LNCaP clone FGC (cell line): ENCODE measurements at regions not wholly inside any gene's neighbourhood (a gene's known extent, or its start where the extent isn't known, plus 50 kb on each side); places are given as distances from the start of the nearest gene placed in this dataset.

Experiments used
- DNase-seq: peaks from one replicate; pipeline ENCODE4 v3.0.0-alpha.2; 2011; ENCODE audit warnings: low read depth
- H3K4me3 ChIP-seq: 2 replicates; pipeline ENCODE4 v1.5.1; 2011; ENCODE audit warnings: mild to moderate bottlenecking, low read depth, low read length, control low read depth
- TF ChIP-seq, protein P1 (sequence below): IDR thresholded peaks from 2 replicates; pipeline ENCODE4 v1.5.1; 2012; ENCODE audit warnings: mild to moderate bottlenecking; ENCODE audit not compliant: control insufficient read depth, insufficient read depth; ENCODE audit errors: extremely low read depth

DNA sequence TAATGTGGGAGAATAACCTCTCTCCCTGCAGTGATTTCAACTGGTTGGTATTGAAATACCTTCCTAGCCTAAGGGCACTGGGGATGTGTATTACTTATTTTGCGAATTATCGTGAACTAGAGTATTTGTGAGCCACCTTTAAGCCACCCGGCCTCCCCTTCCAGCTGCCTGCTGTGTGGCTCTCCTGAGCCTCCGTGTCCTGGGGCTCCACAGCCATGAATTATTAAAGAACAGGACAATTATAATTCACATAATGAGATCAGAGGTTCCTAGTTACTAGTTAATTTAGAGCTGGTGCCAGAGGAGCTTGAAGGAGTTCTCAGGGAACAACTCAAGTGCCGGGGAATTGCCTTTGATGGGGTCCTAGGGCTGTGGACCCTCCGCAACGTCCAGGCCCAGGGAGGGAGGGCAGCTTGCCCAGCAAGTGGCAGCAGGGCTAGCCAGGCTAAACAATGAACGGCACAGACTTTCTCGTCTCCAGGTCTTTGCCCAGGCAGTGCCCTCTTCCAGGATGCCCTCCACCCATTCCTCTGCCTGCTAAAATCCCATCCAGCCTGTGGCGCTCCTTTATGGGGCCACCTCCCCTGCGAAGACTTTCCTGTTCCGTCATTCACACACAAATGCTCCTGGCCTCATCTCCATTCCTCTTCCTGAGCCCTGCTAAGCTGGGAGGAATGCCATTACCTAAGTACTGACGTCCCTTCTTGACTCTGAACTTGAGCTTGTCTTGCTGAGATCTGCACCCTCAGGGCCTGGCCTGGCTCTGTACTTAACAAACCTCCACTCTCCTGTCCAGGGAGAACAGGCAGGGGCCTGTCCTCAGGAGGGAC lies 91.5 kb downstream of the RTL6 start:
- H3K4me3 ChIP-seq, result no peak overlapping the region
- no peak for DNase-seq
- TF ChIP-seq, protein P1, sequence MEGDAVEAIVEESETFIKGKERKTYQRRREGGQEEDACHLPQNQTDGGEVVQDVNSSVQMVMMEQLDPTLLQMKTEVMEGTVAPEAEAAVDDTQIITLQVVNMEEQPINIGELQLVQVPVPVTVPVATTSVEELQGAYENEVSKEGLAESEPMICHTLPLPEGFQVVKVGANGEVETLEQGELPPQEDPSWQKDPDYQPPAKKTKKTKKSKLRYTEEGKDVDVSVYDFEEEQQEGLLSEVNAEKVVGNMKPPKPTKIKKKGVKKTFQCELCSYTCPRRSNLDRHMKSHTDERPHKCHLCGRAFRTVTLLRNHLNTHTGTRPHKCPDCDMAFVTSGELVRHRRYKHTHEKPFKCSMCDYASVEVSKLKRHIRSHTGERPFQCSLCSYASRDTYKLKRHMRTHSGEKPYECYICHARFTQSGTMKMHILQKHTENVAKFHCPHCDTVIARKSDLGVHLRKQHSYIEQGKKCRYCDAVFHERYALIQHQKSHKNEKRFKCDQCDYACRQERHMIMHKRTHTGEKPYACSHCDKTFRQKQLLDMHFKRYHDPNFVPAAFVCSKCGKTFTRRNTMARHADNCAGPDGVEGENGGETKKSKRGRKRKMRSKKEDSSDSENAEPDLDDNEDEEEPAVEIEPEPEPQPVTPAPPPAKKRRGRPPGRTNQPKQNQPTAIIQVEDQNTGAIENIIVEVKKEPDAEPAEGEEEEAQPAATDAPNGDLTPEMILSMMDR, result no peak

DNA sequence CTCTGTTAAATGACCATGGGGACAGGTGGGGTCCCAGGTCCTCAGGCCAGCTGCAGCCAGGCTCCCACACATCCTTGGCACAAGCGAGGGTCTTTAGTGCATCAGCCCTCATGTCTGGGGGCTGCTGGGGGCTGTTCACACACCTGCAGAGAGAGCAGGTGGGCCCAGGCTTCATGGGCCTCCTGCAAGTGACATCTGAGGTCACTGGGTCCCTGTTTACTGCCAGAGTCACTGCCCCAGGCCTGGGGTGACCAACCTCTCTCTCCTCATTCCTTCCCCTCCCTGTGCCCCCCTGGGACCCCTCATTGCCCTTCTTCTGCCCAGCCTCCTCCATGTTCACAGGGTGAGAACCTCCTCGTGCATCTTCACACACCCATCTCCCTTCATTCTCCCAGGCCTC lies 92.4 kb downstream of the RTL6 start:
- TF ChIP-seq, protein P1, result no peak
- no peak overlapping the region for H3K4me3 ChIP-seq
- DNase-seq, result no peak

DNA sequence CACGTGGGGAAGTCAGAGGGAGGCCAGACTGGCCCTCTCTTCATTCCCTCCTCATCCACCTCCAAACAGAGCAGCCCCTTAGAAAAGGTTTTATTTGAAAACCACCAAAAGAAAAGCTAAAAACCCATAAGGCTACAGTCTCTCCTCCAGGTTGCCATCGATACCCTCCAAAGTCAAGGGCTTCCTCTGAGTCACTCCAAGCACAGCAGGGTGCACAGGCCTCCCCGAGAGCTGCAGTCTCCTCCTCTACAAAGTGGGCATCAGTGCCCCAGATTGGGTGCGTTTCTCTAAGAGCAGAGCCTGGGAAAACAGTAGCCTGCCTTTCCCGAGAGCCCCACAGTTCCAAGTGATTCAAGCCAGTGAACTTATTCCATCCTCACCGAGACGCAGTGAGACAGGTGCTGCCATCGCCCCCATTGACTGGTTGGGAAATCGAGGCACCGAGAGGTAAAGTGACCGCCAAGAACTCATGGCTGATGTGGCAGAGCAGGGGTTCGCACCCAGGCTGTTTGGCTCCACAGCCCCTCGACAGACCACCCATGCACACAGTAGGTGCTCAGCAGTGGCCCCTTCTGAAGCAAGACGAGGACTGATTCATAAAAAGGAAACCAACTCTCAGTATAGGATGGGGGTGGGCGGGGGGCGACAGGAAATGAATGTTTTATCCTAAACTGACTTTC lies 91.7 kb upstream of the SHISAL1 start:
- no peak for DNase-seq
- TF ChIP-seq, protein P1, result no peak
- no peak overlapping the region for H3K4me3 ChIP-seq

DNA sequence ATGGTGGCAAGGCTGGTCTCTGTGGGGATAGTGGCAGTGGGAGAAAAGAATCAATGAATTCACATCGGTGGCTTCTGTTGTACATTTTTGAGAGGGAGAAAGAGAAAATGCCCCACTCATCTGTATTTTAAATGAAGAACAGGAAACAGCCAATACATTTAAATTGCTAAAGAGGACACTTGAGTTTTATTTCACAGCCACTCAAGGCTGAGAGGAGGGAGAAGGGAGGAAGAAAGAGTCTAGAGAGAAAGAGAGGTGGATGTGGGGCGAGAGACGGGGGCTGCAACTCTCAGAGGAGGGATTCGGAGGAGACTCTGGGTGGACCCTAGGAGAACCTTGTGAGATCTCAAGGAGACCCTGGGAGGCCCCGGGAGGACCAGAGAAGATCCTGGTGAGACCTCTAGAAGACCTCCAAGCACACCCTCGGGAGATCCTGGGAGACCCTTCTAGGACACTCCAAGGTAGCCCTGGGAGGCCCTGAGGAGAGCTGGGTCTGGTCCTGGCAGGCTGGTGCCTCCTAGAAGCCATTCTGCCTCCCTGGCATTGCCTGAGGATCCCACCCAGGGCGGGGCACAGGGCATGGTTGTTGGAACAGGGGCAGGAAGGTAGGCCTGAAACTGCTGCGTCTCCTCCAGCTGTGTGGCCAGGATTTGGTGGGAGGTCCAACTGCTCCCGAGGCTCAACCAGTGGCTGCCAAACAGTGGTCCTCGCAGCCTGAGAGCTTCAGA lies 91.0 kb upstream of the SHISAL1 start:
- no peak overlapping the region for H3K4me3 ChIP-seq
- no peak for DNase-seq
- TF ChIP-seq, protein P1, result no peak

DNA sequence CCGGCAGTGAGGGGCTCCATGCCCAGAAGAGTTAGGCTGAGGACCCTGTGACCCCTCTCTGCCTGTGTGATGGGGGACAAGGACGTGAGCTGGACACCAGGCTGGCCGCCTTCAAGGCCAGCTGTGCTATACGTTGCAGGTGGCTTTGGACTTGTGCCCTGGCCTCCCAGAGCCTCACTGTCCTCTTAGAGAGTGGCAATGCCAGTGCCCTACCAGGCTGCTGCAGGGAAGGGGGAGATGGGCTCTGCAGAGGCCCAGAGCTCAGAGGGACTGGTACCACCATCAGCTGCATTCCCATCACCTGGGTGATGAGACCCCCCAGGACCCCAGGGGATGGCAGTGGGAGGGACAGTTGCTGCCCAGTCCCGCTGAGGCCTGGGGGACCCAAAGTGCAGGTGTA lies 90.4 kb upstream of the SHISAL1 start:
- TF ChIP-seq, protein P1, result no peak
- H3K4me3 ChIP-seq, result no peak overlapping the region
- no peak for DNase-seq

DNA sequence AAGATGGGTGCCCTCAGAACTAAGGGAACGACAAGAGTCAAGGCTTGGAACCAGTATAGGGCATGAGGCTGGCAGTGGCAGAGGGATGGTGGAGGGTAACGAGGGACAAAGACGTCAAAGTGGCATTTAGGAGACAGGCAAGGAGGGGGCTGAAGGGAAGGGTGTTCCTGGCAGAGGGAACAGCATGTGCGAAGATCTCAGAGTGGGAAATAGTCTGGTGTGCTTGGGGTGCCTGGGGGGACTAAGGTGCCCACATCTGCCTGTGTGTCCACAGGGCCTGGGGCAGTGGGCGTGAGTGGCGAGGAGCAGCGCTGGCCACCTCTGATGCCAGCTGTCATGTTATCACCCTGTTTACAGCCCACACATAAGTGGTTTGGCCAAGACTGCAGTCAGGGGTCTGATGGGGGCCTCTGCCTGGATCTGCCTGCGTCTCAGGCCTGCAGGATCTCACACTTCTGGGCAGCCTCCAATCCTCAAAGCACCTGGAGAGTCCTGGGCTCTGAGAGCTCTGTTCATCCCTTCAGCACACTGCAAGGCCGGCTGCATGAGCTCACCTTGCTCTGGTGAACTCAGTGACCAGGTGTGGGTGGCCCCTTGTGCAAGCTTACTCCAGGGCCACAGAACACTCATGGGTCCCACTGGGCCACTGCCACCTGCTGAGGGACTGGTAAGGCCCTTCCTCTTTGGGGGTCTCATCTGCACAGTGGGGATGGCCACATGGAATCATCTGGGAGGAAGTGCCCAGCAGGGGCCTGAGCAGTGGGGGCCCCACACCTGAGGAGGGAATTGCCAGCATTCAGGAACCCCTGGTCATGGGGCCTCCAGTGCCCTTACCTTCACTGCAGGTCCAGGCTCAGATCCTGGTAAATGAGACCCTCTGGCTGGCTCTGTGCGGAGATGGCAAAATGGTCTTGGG lies 89.7 kb upstream of the SHISAL1 start:
- no peak for DNase-seq
- no peak overlapping the region for H3K4me3 ChIP-seq
- TF ChIP-seq, protein P1, result no peak
